Astrocyte of the hippocampus (primary cell): ENCODE measurements at regions not wholly inside any gene's neighbourhood (a gene's known extent, or its start where the extent isn't known, plus 50 kb on each side); places are given as distances from the start of the nearest gene placed in this dataset.

Experiments
- DNase-seq: peaks from one replicate; pipeline ENCODE4 v3.0.0; 2011; ENCODE audit warnings: low read depth, low spot score

GRCh38 chr9:120009856-120010255 lies 570.1 kb downstream of the CDK5RAP2 start:
- DNase-seq = no peak

DNA sequence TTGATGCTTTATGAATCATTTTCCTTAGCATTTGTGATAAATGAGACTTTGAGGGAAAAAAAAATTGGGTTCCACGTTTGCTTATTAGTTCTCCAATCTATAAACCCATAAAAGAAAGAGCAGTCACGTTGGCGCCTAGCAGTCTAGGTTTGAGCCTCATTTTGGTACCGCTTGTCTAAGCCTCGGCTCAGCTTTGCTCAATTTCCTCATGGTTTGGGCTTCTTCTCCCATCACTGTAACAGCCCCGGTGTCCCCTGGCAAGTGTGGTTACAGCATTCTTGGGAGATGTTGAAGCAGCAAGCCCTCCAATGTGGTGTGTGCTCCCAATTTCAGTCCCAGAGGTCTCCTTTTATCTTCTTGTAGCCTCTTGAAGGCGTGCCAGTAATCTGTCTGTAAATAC lies 578.4 kb downstream of the CDK5RAP2 start:
- no peak for DNase-seq

- DNase-seq = no peak
Observed at GRCh38 chr9:119998614-119999013, 581.4 kb downstream of the CDK5RAP2 start.

DNA sequence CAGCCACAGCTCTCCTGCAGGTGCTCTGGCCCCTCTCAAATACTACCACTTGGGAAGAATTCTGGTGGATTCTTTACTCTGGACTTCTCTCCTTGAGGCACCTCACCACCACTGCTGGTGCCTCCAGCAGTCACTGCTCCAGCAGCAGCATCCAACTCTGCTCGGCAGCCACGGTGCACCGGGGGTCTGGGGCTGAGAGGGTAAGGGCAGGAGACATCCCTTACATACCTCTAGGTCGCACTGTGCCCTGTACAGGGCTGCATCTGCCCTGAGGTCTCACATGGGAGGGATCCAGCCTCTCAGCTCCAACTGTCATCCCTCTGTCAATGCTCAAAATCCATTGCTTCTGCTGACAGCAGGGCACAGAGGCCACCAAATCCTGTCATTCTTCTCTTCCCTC lies 588.2 kb downstream of the CDK5RAP2 start:
- DNase-seq = no peak

DNA sequence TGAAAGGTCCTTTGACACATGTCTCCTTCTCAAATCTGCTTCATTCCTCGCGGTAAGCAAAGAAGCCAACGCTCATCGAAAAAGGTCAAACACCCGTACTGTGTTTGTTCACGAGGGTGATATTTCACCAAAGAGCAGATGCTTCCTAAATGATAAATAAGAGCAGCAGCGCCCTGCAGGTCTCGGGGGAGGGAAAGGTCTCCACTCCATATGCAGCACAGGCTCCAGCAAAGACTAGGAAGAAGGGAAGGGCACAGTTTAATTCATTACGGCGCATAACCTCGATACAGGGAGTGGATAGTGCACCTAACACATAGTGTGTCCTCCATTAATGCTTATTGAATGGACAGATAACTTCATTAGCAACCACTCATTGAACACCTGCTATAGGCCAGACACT lies 593.3 kb downstream of the CDK5RAP2 start:
- DNase-seq = no peak

- DNase-seq = no peak
Observed at GRCh38 chr9:119986205-119986604, 593.8 kb downstream of the CDK5RAP2 start.

DNA sequence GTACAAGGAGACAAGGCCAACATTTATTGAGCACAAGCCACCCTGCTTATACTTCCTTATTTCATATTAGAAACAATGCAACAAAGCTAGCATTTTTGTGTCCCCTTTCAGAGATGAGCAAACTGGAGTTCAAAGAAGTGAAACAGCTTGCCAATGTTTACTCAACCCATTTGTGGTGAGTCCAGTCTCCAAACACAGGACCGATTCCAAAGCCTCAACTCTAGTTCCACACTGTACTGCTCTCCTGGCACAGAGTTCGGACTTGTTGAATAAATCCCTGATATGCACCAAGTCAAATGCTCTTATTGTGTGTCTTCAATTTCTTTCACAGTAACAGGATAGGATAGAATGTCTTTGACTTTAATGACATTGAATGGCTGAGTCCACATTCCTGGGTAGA lies 604.8 kb upstream of the BRINP1 start:
- DNase-seq = peak; percentile 66

- DNase-seq = peak; percentile 89
Observed at GRCh38 chr9:119968836-119969707, 599.8 kb upstream of the BRINP1 start.

GRCh38 chr9:119967867-119968535 lies 598.8 kb upstream of the BRINP1 start:
- DNase-seq = no peak

- DNase-seq = peak; percentile 97
Observed at GRCh38 chr9:119963798-119964372, 594.6 kb upstream of the BRINP1 start.

- peak; percentile 84 for DNase-seq
Observed at GRCh38 chr9:119963258-119963797, 594.1 kb upstream of the BRINP1 start.

GRCh38 chr9:119961774-119962424 lies 592.7 kb upstream of the BRINP1 start:
- peak; percentile 45 for DNase-seq

DNA sequence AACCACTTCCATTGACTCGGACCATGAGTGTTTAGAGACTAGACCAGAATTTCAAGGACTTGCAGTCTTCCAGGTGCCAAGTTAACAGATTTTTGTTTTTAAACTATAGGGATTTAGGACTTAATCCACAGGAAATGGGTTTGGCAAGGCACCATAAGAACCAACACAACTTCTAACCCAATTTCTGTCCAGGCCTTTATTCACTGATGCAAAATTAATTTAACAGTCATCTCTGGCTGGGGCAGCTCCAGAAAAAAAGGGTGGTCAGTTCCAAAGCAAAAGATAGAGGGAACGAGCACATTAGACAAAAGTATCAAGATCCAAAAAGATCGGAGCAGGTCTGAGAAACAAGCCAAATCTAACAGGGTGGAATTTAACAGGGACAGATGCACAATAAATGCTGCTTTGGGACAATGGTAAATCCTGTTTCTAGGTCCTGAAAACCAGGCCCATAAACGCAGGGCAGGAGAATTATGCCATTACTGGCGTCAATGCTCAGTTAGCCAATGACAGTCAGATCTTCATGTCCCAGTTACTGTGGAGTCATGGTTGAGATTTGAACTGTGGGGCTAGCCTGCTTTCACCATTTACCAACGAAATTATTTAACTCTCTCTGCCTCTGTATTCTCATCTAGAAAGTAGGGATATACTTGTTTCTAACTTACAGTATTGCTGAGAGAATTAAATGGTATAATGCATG lies 590.8 kb upstream of the BRINP1 start:
- DNase-seq = peak; percentile 72

DNA sequence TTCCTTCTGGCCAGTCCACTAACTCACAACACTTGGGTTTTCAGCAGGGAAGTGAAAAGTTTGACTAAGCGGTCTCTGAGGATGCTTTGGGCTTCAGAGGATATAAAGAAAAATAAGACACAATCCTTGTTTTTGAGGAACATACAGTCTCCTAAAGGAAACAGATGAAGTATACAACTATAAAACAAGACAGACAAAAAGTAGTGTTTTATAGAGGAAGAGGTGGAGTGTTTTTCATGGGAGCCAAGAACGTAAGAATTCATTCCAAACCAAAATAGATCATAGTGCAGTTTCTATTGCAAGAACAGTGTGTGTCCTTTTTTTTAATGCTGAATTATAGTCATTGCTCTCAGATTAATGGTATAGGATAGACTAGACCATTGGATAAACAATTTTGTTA lies 586.9 kb upstream of the BRINP1 start:
- no peak for DNase-seq

GRCh38 chr9:119955276-119955675 lies 586.0 kb upstream of the BRINP1 start:
- DNase-seq = no peak

GRCh38 chr9:119951591-119951990 lies 582.4 kb upstream of the BRINP1 start:
- no peak for DNase-seq

DNA sequence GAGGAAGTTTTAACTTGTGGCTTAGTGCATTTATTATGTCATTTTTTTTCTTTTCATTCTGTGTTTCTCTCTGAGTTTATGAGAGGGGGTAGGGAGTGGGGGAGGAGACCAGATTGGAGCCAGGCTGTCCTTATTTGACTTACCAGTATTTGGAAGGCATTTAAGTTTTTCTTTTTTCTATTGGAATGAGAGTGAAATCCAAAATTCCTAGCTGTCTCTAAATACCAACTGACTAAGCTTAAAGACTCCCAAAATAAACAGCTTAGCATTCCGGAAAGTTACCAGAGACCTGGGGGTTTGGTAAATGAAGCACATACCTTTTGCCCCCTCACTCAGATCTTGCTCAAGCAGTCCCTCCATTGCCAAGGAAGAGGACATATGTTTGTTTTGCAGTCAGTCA lies 581.9 kb upstream of the BRINP1 start:
- DNase-seq = peak; percentile 91

- no peak for DNase-seq
Observed at GRCh38 chr9:119945686-119946085, 576.5 kb upstream of the BRINP1 start.

DNA sequence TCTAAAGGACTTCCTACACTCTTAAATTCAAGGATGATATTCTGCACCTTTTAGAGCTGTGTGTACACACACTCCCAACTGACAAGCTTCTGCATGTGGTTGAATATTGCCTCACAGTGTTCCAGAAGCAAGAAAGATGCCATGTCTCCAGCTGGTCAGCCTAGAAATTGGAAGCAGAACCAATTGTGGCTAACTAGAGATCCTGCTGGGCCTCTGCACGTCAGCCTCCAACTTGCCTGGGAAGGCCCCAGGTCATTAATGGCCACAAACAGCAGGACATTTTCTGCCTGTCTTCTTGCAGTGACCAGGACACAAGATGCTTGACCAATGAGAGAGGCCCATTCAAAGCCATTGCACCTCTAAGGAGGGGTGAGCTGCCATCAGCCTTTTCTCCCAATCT lies 571.9 kb upstream of the BRINP1 start:
- DNase-seq = no peak

- DNase-seq = peak; percentile 79
Observed at GRCh38 chr9:119938871-119939270, 569.6 kb upstream of the BRINP1 start.

DNA sequence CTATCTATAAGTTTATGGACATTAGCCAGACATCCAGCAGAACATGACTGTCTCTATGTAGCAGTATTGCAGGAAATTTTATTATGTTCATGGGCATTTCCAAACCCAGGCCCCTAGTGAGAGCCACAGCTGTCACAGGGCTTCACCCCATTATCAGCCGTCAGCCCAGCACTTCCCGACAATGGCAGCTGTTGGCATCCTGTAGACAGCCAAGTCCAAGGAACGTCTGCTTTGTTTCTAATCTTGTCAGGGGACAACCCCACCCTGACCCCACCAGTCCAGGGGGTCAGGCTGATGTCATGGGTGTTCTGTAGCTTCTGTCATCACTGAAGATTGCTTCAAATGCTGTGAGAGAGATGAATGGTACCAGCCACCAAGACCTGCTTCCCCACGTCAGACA lies 565.3 kb upstream of the BRINP1 start:
- no peak for DNase-seq
